OCI-LY7 (cell line): ENCODE measurements at regions not wholly inside any gene's neighbourhood (a gene's known extent, or its start where the extent isn't known, plus 50 kb on each side); places are given as distances from the start of the nearest gene placed in this dataset.

Source experiments
- BruUV-seq: library from RNA; stranded (reverse); fragments of 400-500 nt; replicated peaks from 2 replicates; lab custom pipeline; 2021; lab: Mats Ljungman, UMichigan
- CTCF ChIA-PET: fragments of 300-600 bp; sonication (Branson Sonifier 250); formaldehyde crosslinking; loops from one replicate; lab custom pipeline; 2022; ENCODE audit warnings: antibody characterized with exemption; ENCODE audit not compliant: unreplicated experiment; lab: Charles Lee
- POLR2A ChIA-PET: fragments of 300-600 bp; sonication (Branson Sonifier 250); formaldehyde crosslinking; loops from one replicate; lab custom pipeline; 2022; ENCODE audit warnings: antibody characterized with exemption; lab: Charles Lee
- DNase-seq: peaks from one replicate; pipeline ENCODE4 v3.0.0-alpha.2; 2015; ENCODE audit warnings: low spot score
- H2AFZ ChIP-seq: fragments of 200-600 bp; sonication (generic), shearing (Covaris generic); 2 replicates; pipeline ENCODE4 v1.6.1; 2014; ENCODE audit warnings: mild to moderate bottlenecking, antibody characterized with exemption, low read length, moderate library complexity
- H3K27ac ChIP-seq: fragments of 200-600 bp; sonication (generic); 2 replicates; pipeline ENCODE4 v1.5.1; 2014; ENCODE audit warnings: mixed run types, low read depth, mild to moderate bottlenecking, moderate library complexity, low read length, inconsistent platforms; ENCODE audit not compliant: poor library complexity, severe bottlenecking
- H3K36me3 ChIP-seq: fragments of 200-600 bp; sonication (generic); 2 replicates; pipeline ENCODE4 v1.6.1; 2014; ENCODE audit warnings: mild to moderate bottlenecking, antibody characterized with exemption, low read length, moderate library complexity, mixed read lengths; ENCODE audit not compliant: insufficient read depth
- H3K4me1 ChIP-seq: fragments of 200-600 bp; sonication (generic); 2 replicates; pipeline ENCODE4 v1.5.1; 2014; ENCODE audit warnings: mild to moderate bottlenecking, low read length; ENCODE audit not compliant: insufficient read depth, poor library complexity, severe bottlenecking
- H3K4me2 ChIP-seq: fragments of 200-600 bp; sonication (generic); 2 replicates; pipeline ENCODE4 v1.6.1; 2014; ENCODE audit warnings: mild to moderate bottlenecking, low read length
- H3K4me3 ChIP-seq: fragments of 200-600 bp; sonication (generic); 2 replicates; pipeline ENCODE4 v1.5.1; 2014; ENCODE audit warnings: mild to moderate bottlenecking, low read depth, low read length; ENCODE audit not compliant: poor library complexity, severe bottlenecking
- H3K79me2 ChIP-seq: fragments of 200-600 bp; sonication (generic); 2 replicates; pipeline ENCODE4 v1.6.1; 2016; ENCODE audit warnings: low read depth, mild to moderate bottlenecking, low read length, moderate library complexity, mixed read lengths; ENCODE audit not compliant: insufficient read depth
- H3K9me2 ChIP-seq: fragments of 200-600 bp; sonication (generic); 2 replicates; pipeline ENCODE4 v1.6.1; 2016; ENCODE audit warnings: mild to moderate bottlenecking, low read length, mixed read lengths; ENCODE audit not compliant: insufficient read depth
- H3K9me3 ChIP-seq: fragments of 200-600 bp; sonication (generic); 2 replicates; pipeline ENCODE4 v1.6.1; 2014; ENCODE audit warnings: mild to moderate bottlenecking, mixed run types, low read length, mixed read lengths
- H4K20me1 ChIP-seq: fragments of 200-600 bp; sonication (generic); 2 replicates; pipeline ENCODE4 v1.6.1; 2014; ENCODE audit warnings: mild to moderate bottlenecking, antibody characterized with exemption, low read length, moderate library complexity, mixed read lengths; ENCODE audit not compliant: insufficient read depth
- CTCF ChIP-seq: fragments of 200-600 bp; sonication (generic); conservative IDR thresholded peaks from 2 replicates; pipeline ENCODE4 v1.5.1; 2014; ENCODE audit warnings: mild to moderate bottlenecking, antibody characterized with exemption, low read length, moderate library complexity, mixed read lengths
- EZH2phosphoT487 ChIP-seq: fragments of 200-600 bp; sonication (generic); IDR thresholded peaks from 2 replicates; pipeline ENCODE4 v1.6.1; 2018; ENCODE audit warnings: low read depth, borderline replicate concordance, mild to moderate bottlenecking, mixed run types, antibody characterized with exemption, low read length, moderate library complexity, mixed read lengths
- intact Hi-C: fragments of 100-400 bp; cut with micrococcal nuclease; formaldehyde crosslinking; loops from one replicate; pipeline ENCODE4 v1.10.0; 2022; ENCODE audit not compliant: unreplicated experiment

- no peaks in the 10 kb centered on the region for H3K79me2 ChIP-seq
- H3K9me2 ChIP-seq = no peaks in the 10 kb centered on the region
- ChIA-PET POLR2A (no interaction called here), CTCF (no interaction called here)
- DNase-seq = no peak
- no peaks in the 10 kb centered on the region for H3K9me3 ChIP-seq
- H4K20me1 ChIP-seq = no peaks in the 10 kb centered on the region
- H2AFZ ChIP-seq = no peak overlapping the region
- no peak overlapping the region for H3K4me2 ChIP-seq
- no peaks in the 10 kb centered on the region for H3K4me1 ChIP-seq
- H3K27ac ChIP-seq = no peak overlapping the region
- intact Hi-C loops = no loop called here
- no peaks in the 10 kb centered on the region for H3K36me3 ChIP-seq
- no peak for TF ChIP-seq CTCF
- no peak overlapping the region for H3K4me3 ChIP-seq
- BruUV-seq = no TSS peak
Observed at GRCh38 chr10:8985651-8986050, 931.2 kb downstream of the GATA3 start.

- POLR2A ChIA-PET = no interaction called here
- Histone ChIP-seq H2AFZ (no peak overlapping the region), H3K4me1 (no peaks in the 10 kb centered on the region), H3K4me2 (no peak overlapping the region), H3K4me3 (no peak overlapping the region), H3K9me3 (no peaks in the 10 kb centered on the region), H3K36me3 (no peaks in the 10 kb centered on the region), H4K20me1 (no peaks in the 10 kb centered on the region), H3K79me2 (no peaks in the 10 kb centered on the region), H3K9me2 (no peaks in the 10 kb centered on the region), H3K27ac (no peak overlapping the region)
- CTCF ChIA-PET = no interaction called here
- intact Hi-C loops = no loop called here
- no TSS peak for BruUV-seq
- TF ChIP-seq CTCF (no peak), EZH2phosphoT487 (no peak)
- no peak for DNase-seq
Observed at GRCh38 chr10:8986975-8987374, 932.5 kb downstream of the GATA3 start.

GRCh38 chr10:8987712-8988111 is 933.2 kb downstream of the GATA3 start:
- no peaks in the 10 kb centered on the region for H4K20me1 ChIP-seq
- H3K4me2 ChIP-seq = no peak overlapping the region
- no peaks in the 10 kb centered on the region for H3K79me2 ChIP-seq
- DNase-seq = no peak
- no peak overlapping the region for H2AFZ ChIP-seq
- POLR2A ChIA-PET = interaction anchor here (0.7 to 0.9 kb wide), 2 partner anchors 13 to 76 kb away, joined by 3 to 4 read pairs; no protein-coding TSS in a partner anchor
- no peaks in the 10 kb centered on the region for H3K9me2 ChIP-seq
- H3K9me3 ChIP-seq = no peaks in the 10 kb centered on the region
- no peaks in the 10 kb centered on the region for H3K4me1 ChIP-seq
- intact Hi-C loops = no loop called here
- CTCF ChIA-PET = no interaction called here
- no peak overlapping the region for H3K27ac ChIP-seq
- H3K4me3 ChIP-seq = no peak overlapping the region
- H3K36me3 ChIP-seq = no peaks in the 10 kb centered on the region
- TF ChIP-seq EZH2phosphoT487 (no peak), CTCF (no peak)
- no TSS peak for BruUV-seq
